Smooth muscle cell (in vitro differentiated cells): ENCODE measurements at regions not wholly inside any gene's neighbourhood (a gene's known extent, or its start where the extent isn't known, plus 50 kb on each side); places are given as distances from the start of the nearest gene placed in this dataset.

Experiments used
- DNase-seq: peaks from one replicate; lab custom pipeline; 2025; ENCODE audit not compliant: unreplicated experiment; lab: John Stamatoyannopoulos, UW
- H2AFZ ChIP-seq: fragments of 200-600 bp; sonication (generic); 2 replicates; pipeline ENCODE4 v1.6.0; 2016; ENCODE audit warnings: antibody characterized with exemption, low read depth, mild to moderate bottlenecking
- H3F3A ChIP-seq: fragments of 200-600 bp; sonication (generic); 2 replicates; pipeline ENCODE4 v1.6.0; 2017; ENCODE audit warnings: antibody characterized with exemption, low read depth
- H3K27ac ChIP-seq: fragments of 200-600 bp; sonication (generic); 2 replicates; pipeline ENCODE4 v1.5.1; 2016; ENCODE audit warnings: low read depth, mild to moderate bottlenecking
- H3K27me3 ChIP-seq: fragments of 200-600 bp; sonication (generic); 2 replicates; pipeline ENCODE4 v1.6.1; 2016; ENCODE audit warnings: low read depth, mild to moderate bottlenecking
- H3K36me3 ChIP-seq: fragments of 200-600 bp; sonication (generic); 2 replicates; pipeline ENCODE4 v1.5.1; 2016; ENCODE audit warnings: low read depth
- H3K4me1 ChIP-seq: fragments of 200-600 bp; sonication (generic); 2 replicates; pipeline ENCODE4 v1.5.1; 2016; ENCODE audit warnings: low read depth
- H3K4me2 ChIP-seq: fragments of 200-600 bp; sonication (generic); 2 replicates; pipeline ENCODE4 v1.6.0; 2016; ENCODE audit warnings: mild to moderate bottlenecking
- H3K4me3 ChIP-seq: fragments of 200-600 bp; sonication (generic); 2 replicates; pipeline ENCODE4 v1.5.1; 2016; ENCODE audit warnings: mild to moderate bottlenecking
- H3K79me2 ChIP-seq: fragments of 200-600 bp; sonication (generic); 2 replicates; pipeline ENCODE4 v1.6.0; 2016; ENCODE audit warnings: low read depth, mild to moderate bottlenecking
- H3K9ac ChIP-seq: fragments of 200-600 bp; sonication (generic); 2 replicates; pipeline ENCODE4 v1.6.0; 2016; ENCODE audit warnings: low read depth
- H3K9me3 ChIP-seq: fragments of 200-600 bp; sonication (generic); replicated peaks from 2 replicates; pipeline ENCODE4 v1.5.1; 2016; ENCODE audit warnings: low read depth
- H4K20me1 ChIP-seq: fragments of 200-600 bp; sonication (generic); 2 replicates; pipeline ENCODE4 v1.6.0; 2016; ENCODE audit warnings: low read depth
- WGBS: methylation state at CpG from one replicate; pipeline ENCODE4 v1.1.7; 2016; ENCODE audit warnings: low lambda C conversion rate; 5-methylcytosine and 5-hydroxymethylcytosine counted together
- TF ChIP-seq, protein P1 (sequence below): fragments of 200-600 bp; sonication (generic); IDR thresholded peaks from 2 replicates; pipeline ENCODE4 v1.5.1; 2017; ENCODE audit warnings: borderline replicate concordance, mild to moderate bottlenecking, antibody characterized with exemption; ENCODE audit not compliant: insufficient read depth, poor library complexity, severe bottlenecking

DNA sequence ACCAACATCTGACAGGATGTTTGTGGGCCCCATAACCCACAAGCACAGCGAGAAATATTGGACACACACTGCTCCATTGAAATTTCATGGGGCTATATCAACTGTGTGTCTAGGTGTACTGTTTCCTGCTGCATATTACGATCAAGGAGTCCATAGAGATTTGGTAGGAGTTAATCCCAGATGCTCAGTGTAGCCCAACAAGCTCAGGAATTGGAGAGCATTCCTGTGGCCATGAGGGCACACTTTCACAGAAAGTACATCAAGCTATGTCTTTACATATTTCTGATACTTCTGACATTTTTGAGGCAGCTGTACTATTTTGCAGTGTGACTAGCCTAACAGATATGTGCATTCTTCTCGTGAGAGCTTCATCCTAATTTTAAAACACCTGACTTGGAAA, 473.1 kb downstream of the PTH2R start:
- 75% methylated on average over 3 of the region's 3 CpGs for WGBS
- DNase-seq: no peak
- H4K20me1 ChIP-seq: no peaks in the 10 kb centered on the region

DNA sequence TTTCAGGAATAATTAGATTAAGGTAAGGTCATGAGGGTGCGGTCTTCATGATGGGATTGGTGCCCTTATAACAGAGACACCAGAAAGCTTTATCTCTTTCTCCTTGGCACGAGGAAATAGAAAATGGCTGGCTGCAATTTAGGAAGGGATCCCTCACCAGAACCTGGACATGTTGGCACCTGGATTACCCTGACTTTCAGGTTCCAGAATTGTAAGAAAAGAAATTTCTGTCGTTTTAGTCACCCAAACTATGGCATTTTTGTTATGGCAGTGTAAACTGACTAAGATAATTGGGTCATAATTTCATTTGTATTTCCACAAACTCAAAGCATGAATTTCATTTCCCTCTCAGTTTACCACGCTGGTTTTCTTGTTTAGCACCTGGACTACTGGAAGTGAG, 473.6 kb downstream of the PTH2R start:
- WGBS: 86% methylated on average over 4 of the region's 4 CpGs
- Histone ChIP-seq H3K36me3 (no peaks in the 10 kb centered on the region), H3K4me1 (no peaks in the 10 kb centered on the region), H3K27ac (no peak overlapping the region), H3F3A (no peaks in the 10 kb centered on the region), H3K27me3 (no peaks in the 10 kb centered on the region), H3K79me2 (no peaks in the 10 kb centered on the region), H2AFZ (no peak overlapping the region), H3K9me3 (no peaks in the 10 kb centered on the region), H3K4me3 (no peak overlapping the region), H3K4me2 (no peak overlapping the region), H3K9ac (no peak overlapping the region), H4K20me1 (no peaks in the 10 kb centered on the region)
- no peak for DNase-seq
- TF ChIP-seq, protein P1, sequence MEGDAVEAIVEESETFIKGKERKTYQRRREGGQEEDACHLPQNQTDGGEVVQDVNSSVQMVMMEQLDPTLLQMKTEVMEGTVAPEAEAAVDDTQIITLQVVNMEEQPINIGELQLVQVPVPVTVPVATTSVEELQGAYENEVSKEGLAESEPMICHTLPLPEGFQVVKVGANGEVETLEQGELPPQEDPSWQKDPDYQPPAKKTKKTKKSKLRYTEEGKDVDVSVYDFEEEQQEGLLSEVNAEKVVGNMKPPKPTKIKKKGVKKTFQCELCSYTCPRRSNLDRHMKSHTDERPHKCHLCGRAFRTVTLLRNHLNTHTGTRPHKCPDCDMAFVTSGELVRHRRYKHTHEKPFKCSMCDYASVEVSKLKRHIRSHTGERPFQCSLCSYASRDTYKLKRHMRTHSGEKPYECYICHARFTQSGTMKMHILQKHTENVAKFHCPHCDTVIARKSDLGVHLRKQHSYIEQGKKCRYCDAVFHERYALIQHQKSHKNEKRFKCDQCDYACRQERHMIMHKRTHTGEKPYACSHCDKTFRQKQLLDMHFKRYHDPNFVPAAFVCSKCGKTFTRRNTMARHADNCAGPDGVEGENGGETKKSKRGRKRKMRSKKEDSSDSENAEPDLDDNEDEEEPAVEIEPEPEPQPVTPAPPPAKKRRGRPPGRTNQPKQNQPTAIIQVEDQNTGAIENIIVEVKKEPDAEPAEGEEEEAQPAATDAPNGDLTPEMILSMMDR: no peak

More for the DNA sequence above, 473.1 kb downstream of the PTH2R start:
- no peaks in the 10 kb centered on the region for H3K9me3 ChIP-seq
- H3K9ac ChIP-seq: no peak overlapping the region
- no peaks in the 10 kb centered on the region for H3F3A ChIP-seq
- H3K4me3 ChIP-seq: no peak overlapping the region
- TF ChIP-seq, protein P1: no peak
- no peaks in the 10 kb centered on the region for H3K27me3 ChIP-seq
- no peak overlapping the region for H2AFZ ChIP-seq
- H3K4me2 ChIP-seq: no peak overlapping the region
- no peaks in the 10 kb centered on the region for H3K79me2 ChIP-seq
- H3K36me3 ChIP-seq: no peaks in the 10 kb centered on the region
- no peaks in the 10 kb centered on the region for H3K4me1 ChIP-seq
- H3K27ac ChIP-seq: no peak overlapping the region

DNA sequence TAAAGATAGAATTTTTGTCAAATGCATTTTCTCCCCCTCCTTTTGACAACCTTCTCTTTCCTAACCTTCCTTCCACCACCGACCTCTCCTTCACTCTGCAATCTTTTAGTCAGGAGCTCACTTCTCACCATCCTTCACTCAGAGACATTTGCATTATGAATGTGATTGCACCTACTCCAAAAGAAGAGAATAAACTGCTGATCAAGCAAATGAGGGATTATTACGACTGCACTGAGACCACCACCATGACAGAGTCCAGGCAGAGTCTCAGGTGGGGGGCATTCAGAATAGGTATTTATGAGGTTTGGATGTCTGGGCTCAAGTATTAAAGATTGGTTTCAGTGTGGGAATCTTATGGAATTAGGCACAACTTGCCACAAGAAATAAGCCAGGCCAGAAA, 483.9 kb downstream of the PTH2R start:
- peaks cover 15% of the 10 kb centered on the region for H3K4me1 ChIP-seq
- TF ChIP-seq, protein P1: no peak
- no peak overlapping the region for H3K9ac ChIP-seq
- no peak overlapping the region for H3K27ac ChIP-seq
- H3K4me2 ChIP-seq: no peak overlapping the region
- H3K36me3 ChIP-seq: no peaks in the 10 kb centered on the region
- H3K9me3 ChIP-seq: no peaks in the 10 kb centered on the region
- H2AFZ ChIP-seq: no peak overlapping the region
- WGBS: 92% methylated on average over 2 of the region's 2 CpGs
- no peaks in the 10 kb centered on the region for H3F3A ChIP-seq
- no peaks in the 10 kb centered on the region for H3K27me3 ChIP-seq
- DNase-seq: no peak
- no peak overlapping the region for H3K4me3 ChIP-seq
- no peaks in the 10 kb centered on the region for H4K20me1 ChIP-seq
- H3K79me2 ChIP-seq: no peaks in the 10 kb centered on the region

DNA sequence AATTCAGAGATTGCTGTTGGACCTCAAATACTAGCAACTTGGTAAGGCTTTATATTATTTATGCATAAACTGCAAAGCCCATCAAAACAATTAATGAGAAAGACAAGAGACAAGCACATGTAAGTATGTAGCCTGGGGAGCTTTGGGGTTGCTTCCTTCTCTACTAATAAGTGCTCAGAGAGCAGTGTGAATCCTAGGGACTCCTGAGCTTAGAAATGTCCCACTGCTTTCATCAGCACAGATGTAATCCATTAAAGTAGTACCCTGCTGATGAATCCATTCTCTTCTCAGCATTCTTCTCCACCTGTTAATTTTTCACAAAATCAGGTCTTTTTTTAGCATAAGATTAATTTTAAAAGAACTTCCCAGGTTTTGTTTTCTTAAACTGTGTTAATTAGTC, 485.6 kb downstream of the PTH2R start:
- H3K79me2 ChIP-seq: no peaks in the 10 kb centered on the region
- no peak overlapping the region for H2AFZ ChIP-seq
- H3K9ac ChIP-seq: no peak overlapping the region
- no peaks in the 10 kb centered on the region for H3K36me3 ChIP-seq
- no peak overlapping the region for H3K4me2 ChIP-seq
- TF ChIP-seq, protein P1: no peak
- no peaks in the 10 kb centered on the region for H3K27me3 ChIP-seq
- no peaks in the 10 kb centered on the region for H3F3A ChIP-seq
- H4K20me1 ChIP-seq: no peaks in the 10 kb centered on the region
- no peak overlapping the region for H3K4me3 ChIP-seq
- no peaks in the 10 kb centered on the region for H3K9me3 ChIP-seq
- peaks cover 15% of the 10 kb centered on the region for H3K4me1 ChIP-seq
- DNase-seq: no peak
- no peak overlapping the region for H3K27ac ChIP-seq
